GM12878 (cell line): ENCODE measurements at regions not wholly inside any gene's neighbourhood (a gene's known extent, or its start where the extent isn't known, plus 50 kb on each side); places are given as distances from the start of the nearest gene placed in this dataset.

Experiments
- ATAC-seq: fragments of 200-7000 bp; cut with Tn5 transposase; 3 replicates; pipeline ENCODE4 v1.9.1; 2020; ENCODE audit warnings: mild to moderate bottlenecking, moderate library complexity
- BruUV-seq: library from RNA; stranded (reverse); fragments of 400-500 nt; replicated peaks from 2 replicates; lab custom pipeline; 2021; lab: Mats Ljungman, UMichigan
- CTCF ChIA-PET: fragments of 300-600 bp; sonication (Branson Sonifier 250); formaldehyde crosslinking; extraction: SDS; loops from one replicate; lab custom pipeline; 2021; ENCODE audit warnings: inconsistent platforms; lab: Yijun Ruan, JAX
- POLR2A ChIA-PET: fragments of 350-600 bp; formaldehyde crosslinking; extraction: SDS; loops from one replicate; lab custom pipeline; 2021; ENCODE audit warnings: inconsistent platforms; lab: Charles Lee
- RAD21 ChIA-PET: fragments of 300-600 bp; sonication (Branson Sonifier 250); formaldehyde crosslinking; loops from one replicate; lab custom pipeline; 2023; ENCODE audit warnings: antibody characterized with exemption; ENCODE audit not compliant: unreplicated experiment; lab: Charles Lee
- SMC1A ChIA-PET: fragments of 300-600 bp; sonication (Branson Sonifier 250); formaldehyde crosslinking; loops from one replicate; lab custom pipeline; 2023; ENCODE audit not compliant: unreplicated experiment, uncharacterized antibody; lab: Charles Lee
- DNase-seq: peaks from one replicate; pipeline ENCODE4 v3.0.0-alpha.2; 2011; ENCODE audit warnings: low read depth, low spot score
- FAIRE-seq: peaks from 3 replicates; lab custom pipeline; 2011; peaks lifted over from hg19 to GRCh38; lab: Jason Lieb, UNC
- H2AFZ ChIP-seq: 2 replicates; pipeline ENCODE4 v1.6.0; 2011; ENCODE audit warnings: low read depth, low read length, control low read depth; ENCODE audit not compliant: control insufficient read depth
- H3K27ac ChIP-seq: 2 replicates; pipeline ENCODE4 v1.5.1; 2011; ENCODE audit warnings: control low read depth; ENCODE audit not compliant: control insufficient read depth, insufficient read depth
- H3K27me3 ChIP-seq, 2 experiments: replicated peaks in 1 of 2; 2 replicates each; pipeline versions ENCODE4 v1.6.0 to v1.6.1; 2011; ENCODE audit warnings: low read length in 1 of 2; ENCODE audit not compliant: control insufficient read depth in 2 of 2, insufficient read depth in 2 of 2
- H3K36me3 ChIP-seq, 2 experiments: 2 replicates each; pipeline ENCODE4 v1.5.1; 2011; ENCODE audit warnings: low read length in 1 of 2; ENCODE audit not compliant: control insufficient read depth in 2 of 2, insufficient read depth in 2 of 2
- H3K4me1 ChIP-seq: 2 replicates; pipeline ENCODE4 v1.6.1; 2011; ENCODE audit warnings: mild to moderate bottlenecking, low read length, moderate library complexity, mixed read lengths; ENCODE audit not compliant: control insufficient read depth, insufficient read depth
- H3K4me2 ChIP-seq: 2 replicates; pipeline ENCODE4 v1.6.0; 2011; ENCODE audit warnings: control low read depth; ENCODE audit not compliant: control insufficient read depth, insufficient read depth
- H3K4me3 ChIP-seq: fragments of 200-600 bp; sonication (generic); 2 replicates; pipeline ENCODE4 v1.5.1; 2016
- H3K79me2 ChIP-seq: 2 replicates; pipeline ENCODE4 v1.6.0; 2011; ENCODE audit warnings: low read length; ENCODE audit not compliant: control insufficient read depth, insufficient read depth
- H3K9ac ChIP-seq: 2 replicates; pipeline ENCODE4 v1.8.0; 2011; ENCODE audit warnings: low read length, control low read depth, mixed read lengths; ENCODE audit not compliant: control insufficient read depth, insufficient read depth
- H3K9me3 ChIP-seq: replicated peaks from 3 replicates; pipeline ENCODE4 v1.5.1; 2011; ENCODE audit warnings: mild to moderate bottlenecking, low read length; ENCODE audit not compliant: control insufficient read depth, insufficient read depth
- H4K20me1 ChIP-seq: 2 replicates; pipeline ENCODE4 v1.6.0; 2011; ENCODE audit not compliant: control insufficient read depth, insufficient read depth
- CBFB ChIP-seq: IDR thresholded peaks from 2 replicates; pipeline ENCODE4 v1.6.1; 2016; ENCODE audit warnings: antibody characterized with exemption, low read depth
- EED ChIP-seq: sonication (generic); IDR thresholded peaks from 2 replicates; pipeline ENCODE4 v1.6.1; 2016; ENCODE audit warnings: antibody characterized with exemption, low read depth
- HCFC1 ChIP-seq: fragments of 150-350 bp; IDR thresholded peaks from 2 replicates; pipeline ENCODE4 v1.6.1; 2014; ENCODE audit warnings: low read length
- HDAC2 ChIP-seq: fragments of 200-600 bp; sonication (generic); IDR thresholded peaks from 2 replicates; pipeline ENCODE4 v1.6.1; 2017
- IKZF1 ChIP-seq: fragments of 450-650 bp; conservative IDR thresholded peaks from 2 replicates; pipeline ENCODE4 v1.6.1; 2017; ENCODE audit warnings: antibody characterized with exemption, mild to moderate bottlenecking
- IKZF2 ChIP-seq, 2 experiments: fragments of 450-650 bp; IDR thresholded peaks; 2 replicates each; pipeline ENCODE4 v1.6.1; 2017; ENCODE audit warnings: mild to moderate bottlenecking in 2 of 2, moderate library complexity in 2 of 2
- JUNB ChIP-seq: IDR thresholded peaks from 2 replicates; pipeline ENCODE4 v1.6.1; 2016; ENCODE audit warnings: antibody characterized with exemption, mild to moderate bottlenecking
- KLF5 ChIP-seq: fragments of 450-650 bp; IDR thresholded peaks from 2 replicates; pipeline ENCODE4 v1.6.1; 2014; ENCODE audit warnings: mild to moderate bottlenecking; ENCODE audit not compliant: partially characterized antibody
- MAX ChIP-seq: IDR thresholded peaks from 2 replicates; pipeline ENCODE4 v1.6.1; 2012; ENCODE audit warnings: low read depth, low read length, improper control_type of control experiment
- MTA2 ChIP-seq: fragments of 450-650 bp; IDR thresholded peaks from 2 replicates; pipeline ENCODE4 v1.6.1; 2016; ENCODE audit warnings: low read depth, mild to moderate bottlenecking, moderate library complexity
- NFIC ChIP-seq: IDR thresholded peaks from 2 replicates; pipeline ENCODE4 v1.6.1; 2012; ENCODE audit warnings: low read depth, mild to moderate bottlenecking, inconsistent platforms, low read length, moderate library complexity
- NKRF ChIP-seq: fragments of 450-650 bp; conservative IDR thresholded peaks from 2 replicates; pipeline ENCODE4 v1.6.1; 2017; ENCODE audit warnings: mild to moderate bottlenecking, moderate library complexity
- NR2F1 ChIP-seq: fragments of 450-650 bp; conservative IDR thresholded peaks from 2 replicates; pipeline ENCODE4 v1.6.1; 2017; ENCODE audit warnings: mild to moderate bottlenecking
- RELA ChIP-seq: fragments of 450-650 bp; IDR thresholded peaks from 2 replicates; pipeline ENCODE4 v1.8.0; 2014; ENCODE audit warnings: borderline replicate concordance; ENCODE audit not compliant: partially characterized antibody
- RELB ChIP-seq: fragments of 450-650 bp; IDR thresholded peaks from 2 replicates; pipeline ENCODE4 v1.6.1; 2017; ENCODE audit warnings: low read depth, mild to moderate bottlenecking, moderate library complexity
- STAT3 ChIP-seq: IDR thresholded peaks from 2 replicates; pipeline ENCODE4 v1.6.1; 2011; ENCODE audit warnings: low read depth, low read length, improper control_type of control experiment
- ZNF207 ChIP-seq: fragments of 450-650 bp; IDR thresholded peaks from 2 replicates; pipeline ENCODE4 v1.6.1; 2014; ENCODE audit warnings: antibody characterized with exemption, mild to moderate bottlenecking, borderline replicate concordance
- ZNF24 ChIP-seq: fragments of 450-650 bp; IDR thresholded peaks from 2 replicates; pipeline ENCODE4 v1.6.1; 2017; ENCODE audit warnings: antibody characterized with exemption, mild to moderate bottlenecking
- in situ Hi-C: fragments of 300-500 bp; cut with MboI; formaldehyde crosslinking; loops from 9 replicates; pipeline ENCODE4 v1.14.3; 2018; ENCODE audit warnings: mixed read lengths
- intact Hi-C: fragments of 100-400 bp; cut with micrococcal nuclease; formaldehyde crosslinking; loops from one replicate; pipeline ENCODE4 v1.14.2; 2022; ENCODE audit not compliant: unreplicated experiment

- TF ChIP-seq RELB (peak; percentile 74), NFIC (peak; percentile 58; the same call in 1 of the 2 replicates), STAT3 (no peak), JUNB (peak; percentile 46; the same call in 1 of the 2 replicates), NR2F1 (peak; percentile 31; the same call in 1 of the 2 replicates)
- TF ChIP-seq, all 136 proteins: peak for 9
Observed at GRCh38 chr12:24201258-24201970, 251.9 kb upstream of the SOX5 start (continued).

- H3K4me2 ChIP-seq = no peak overlapping the region
- CTCF ChIA-PET = interaction anchor here (0.7 to 0.8 kb wide), 2 partner anchors 17 to 930 kb away, joined by 3 read pairs; no protein-coding TSS in a partner anchor
- SMC1A ChIA-PET = interaction anchor here (0.9 to 3.7 kb wide), 6 partner anchors 23 to 72 kb away, joined by 3 to 12 read pairs (median 6); no protein-coding TSS in a partner anchor
- no peak overlapping the region for H3K9ac ChIP-seq
- H3K4me3 ChIP-seq = no peak overlapping the region
- RAD21 ChIA-PET = interaction anchor here (0.7 to 1.4 kb wide), 4 partner anchors 12 to 27 kb away, joined by 3 to 4 read pairs (median 4); no protein-coding TSS in a partner anchor
- no peak overlapping the region for H3K27ac ChIP-seq
- H3K79me2 ChIP-seq = no peaks in the 10 kb centered on the region
- in situ Hi-C loops = no loop called here
- no TSS peak for BruUV-seq
- H3K27me3 ChIP-seq = no peaks in the 10 kb centered on the region
- POLR2A ChIA-PET = interaction anchor here (0.7 to 1.0 kb wide), 2 partner anchors 22 to 26 kb away, joined by 4 to 5 read pairs; no protein-coding TSS in a partner anchor
- peaks cover 2% of the 10 kb centered on the region; the same call in 1 of the 2 replicates for H3K4me1 ChIP-seq
- no peaks in the 10 kb centered on the region for H4K20me1 ChIP-seq
- DNase-seq (peak; percentile 40), FAIRE-seq (no peak), ATAC-seq (peak; percentile 62)
- intact Hi-C loops = loop anchor here (2.0 kb wide), 1 partner anchor 27 kb away; no protein-coding TSS in a partner anchor
- H2AFZ ChIP-seq = no peak overlapping the region
- no peaks in the 10 kb centered on the region; the same call in 2 of the 3 replicates for H3K9me3 ChIP-seq
- no peaks in the 10 kb centered on the region for H3K36me3 ChIP-seq
- TF ChIP-seq MTA2 (no peak), NKRF (no peak), HDAC2 (no peak), HCFC1 (no peak), KLF5 (no peak), ZNF207 (no peak), EED (no peak), ZNF24 (no peak), IKZF2 (IDR thresholded peaks at IDR 0.05) (peak in 1 of 2 experiments; percentile 8; a peak in 1 of 4 replicates), RELB (peak; percentile 61), MAX (no peak), IKZF1 (no peak), CBFB (no peak), STAT3 (no peak), RELA (peak; percentile 62)
Observed at GRCh38 chr12:24200010-24200409, 250.5 kb upstream of the SOX5 start.
